ENCODE measurements at regions not wholly inside any gene's neighbourhood (a gene's known extent, or its start where the extent isn't known, plus 50 kb on each side); places are given as distances from the start of the nearest gene placed in this dataset.
"Not testable (repeated sequence)": the region's sequence is repeated elsewhere in the genome, so short reads cannot be mapped to it uniquely, and the experiment has no call there.

GRCh38 chr11:37505406-37505805 lies 907.4 kb upstream of the RAG2 start:
- FAIRE-seq = no peak
- no peak for DNase-seq (ENCODE audit: insufficient read length, low spot score)

DNA sequence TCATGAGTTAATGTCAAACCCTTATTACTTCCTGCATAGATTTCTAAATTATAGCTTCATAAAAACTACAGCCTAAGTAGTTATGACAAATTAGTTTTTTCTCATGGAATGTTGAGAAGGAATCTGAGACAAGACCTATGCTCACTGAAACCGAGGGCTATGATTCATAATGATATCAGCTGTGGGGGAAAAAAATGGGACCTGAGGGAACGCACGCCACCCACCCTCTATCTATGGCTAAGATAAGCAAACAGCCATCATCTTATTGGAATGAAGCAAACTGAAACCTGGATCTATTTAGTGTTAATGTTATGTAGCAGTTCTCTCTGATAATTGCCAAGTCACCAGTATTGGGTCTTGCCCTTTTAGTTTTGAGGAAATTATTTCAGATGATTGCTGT lies 906.9 kb upstream of the RAG2 start:
- FAIRE-seq = peak; percentile 62
- peak; percentile 45 for DNase-seq (ENCODE audit: insufficient read length, low spot score)

GRCh38 chr11:37504060-37504611 lies 906.1 kb upstream of the RAG2 start:
- FAIRE-seq (peak; percentile 93), DNase-seq (ENCODE audit: insufficient read length, low spot score) (peak; percentile 48)

DNA sequence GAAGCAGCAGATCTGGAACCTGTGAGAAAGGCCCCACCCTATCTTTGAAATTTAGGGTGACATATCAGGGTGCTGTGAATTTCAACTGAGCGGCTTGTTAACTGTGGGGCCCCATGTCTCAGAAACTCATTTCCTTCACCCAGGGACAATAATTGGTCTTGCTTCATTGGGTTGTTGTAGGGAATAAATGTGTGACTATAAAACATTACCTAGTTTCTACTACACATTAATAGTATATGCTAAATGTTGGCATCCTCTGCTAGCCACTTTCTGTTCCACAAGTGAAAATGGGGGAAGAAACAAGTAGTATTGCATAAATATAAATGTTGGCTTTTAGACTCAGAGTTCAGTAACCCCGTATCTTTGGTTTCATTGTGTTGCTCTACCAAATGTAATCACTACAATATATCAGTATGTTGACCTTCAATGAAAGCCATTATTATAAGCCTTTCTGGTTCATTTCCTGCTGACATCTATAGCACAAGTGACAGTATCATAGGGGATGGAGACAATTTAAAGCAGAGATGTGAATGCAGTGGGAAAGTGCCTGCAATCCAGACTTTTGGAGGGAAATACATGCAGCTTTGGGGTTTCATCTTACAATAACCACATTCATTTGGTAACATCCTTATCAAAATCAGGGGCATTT lies 905.5 kb upstream of the RAG2 start:
- FAIRE-seq = no peak
- DNase-seq (ENCODE audit: insufficient read length, low spot score) = no peak

- FAIRE-seq = no peak
- DNase-seq (ENCODE audit: insufficient read length, low spot score) = no peak
These were observed 904.2 kb upstream of the RAG2 start for GRCh38 chr11:37502202-37502601.

DNA sequence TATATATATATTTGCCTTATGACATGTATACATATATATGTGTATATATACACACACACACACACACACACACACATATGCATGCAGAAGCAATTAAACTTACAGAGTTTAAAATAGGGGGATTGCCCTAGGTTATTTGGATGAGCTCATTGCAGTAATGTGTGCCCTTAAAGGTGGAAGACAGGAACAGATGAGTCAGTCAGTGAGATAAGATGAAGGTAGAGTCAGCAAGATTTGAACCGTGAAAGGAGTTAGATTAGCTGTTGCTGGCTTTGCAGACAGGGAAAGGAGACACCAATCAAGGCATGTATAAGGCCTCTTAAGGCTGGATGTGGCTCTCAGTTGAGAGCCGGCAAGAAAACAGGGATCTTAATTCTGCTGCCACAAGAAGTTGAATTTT lies 902.4 kb upstream of the RAG2 start:
- DNase-seq (ENCODE audit: insufficient read length, low spot score) (no peak), FAIRE-seq (peak; percentile 9)

GRCh38 chr11:37497326-37497725 lies 899.3 kb upstream of the RAG2 start:
- DNase-seq (ENCODE audit: insufficient read length, low spot score) = no peak
- no peak for FAIRE-seq

DNA sequence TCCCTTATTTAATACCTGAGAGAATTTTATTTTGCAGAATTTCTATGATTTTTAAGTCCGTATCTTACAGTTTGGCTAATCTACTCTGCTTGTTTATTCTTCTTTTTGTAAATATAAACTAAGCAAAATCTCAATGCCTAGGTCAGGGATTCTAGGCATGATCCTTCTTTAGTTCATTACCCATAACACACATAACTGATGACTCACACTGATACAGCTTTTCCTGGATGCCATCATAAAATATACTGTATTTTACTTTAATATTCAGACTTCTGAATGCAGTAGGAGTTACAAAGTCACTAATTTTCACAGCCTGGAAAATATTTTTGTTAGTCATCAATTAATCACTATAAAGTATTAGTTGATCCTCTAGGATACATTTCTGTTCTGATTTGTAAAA lies 898.2 kb upstream of the RAG2 start:
- FAIRE-seq (no peak), DNase-seq (ENCODE audit: insufficient read length, low spot score) (no peak)

DNA sequence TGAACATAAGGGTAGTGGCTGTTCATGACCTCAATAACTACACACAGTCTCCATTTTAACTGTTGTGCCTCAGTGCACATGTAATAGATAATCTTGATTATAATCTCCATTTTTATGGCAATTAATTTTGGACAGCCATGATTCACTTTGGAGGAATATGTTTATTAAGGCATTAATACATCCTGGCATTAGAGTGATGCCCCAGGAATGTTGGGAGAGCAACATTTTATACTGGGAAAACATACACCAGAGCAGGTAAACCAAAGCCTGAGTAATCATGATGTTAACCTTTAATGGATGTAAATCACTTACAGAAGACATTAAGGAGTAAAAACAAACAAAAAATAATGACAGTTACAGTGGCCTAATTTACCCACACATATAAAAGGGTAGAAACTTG lies 886.3 kb upstream of the RAG2 start:
- FAIRE-seq (no peak), DNase-seq (ENCODE audit: insufficient read length, low spot score) (no peak)

DNA sequence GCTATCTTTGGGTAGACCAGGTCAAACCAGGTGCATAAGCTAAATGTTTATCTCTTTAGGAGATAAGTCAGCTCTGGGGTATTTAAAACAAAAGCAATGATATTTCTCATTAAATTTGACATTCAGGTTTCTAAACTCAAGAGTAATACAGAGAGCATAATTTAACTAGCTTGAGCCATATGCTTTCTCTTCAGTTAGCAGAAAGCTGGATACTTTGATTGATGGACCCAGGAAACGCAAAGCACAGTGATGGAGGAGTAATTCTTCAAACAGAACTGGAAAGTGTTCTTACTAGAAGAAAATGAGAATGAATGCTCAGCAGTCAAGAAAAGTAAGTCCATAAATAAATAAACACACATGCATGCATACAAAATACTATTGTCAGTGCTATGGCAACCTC lies 885.7 kb upstream of the RAG2 start:
- FAIRE-seq (no peak), DNase-seq (ENCODE audit: insufficient read length, low spot score) (no peak)

GRCh38 chr11:37474889-37475288 lies 876.9 kb upstream of the RAG2 start:
- DNase-seq (ENCODE audit: insufficient read length, low spot score) (no peak), FAIRE-seq (no peak)

- no peak for FAIRE-seq
- DNase-seq (ENCODE audit: insufficient read length, low spot score) = no peak
These were observed 870.3 kb upstream of the RAG2 start for GRCh38 chr11:37468344-37468743.

DNA sequence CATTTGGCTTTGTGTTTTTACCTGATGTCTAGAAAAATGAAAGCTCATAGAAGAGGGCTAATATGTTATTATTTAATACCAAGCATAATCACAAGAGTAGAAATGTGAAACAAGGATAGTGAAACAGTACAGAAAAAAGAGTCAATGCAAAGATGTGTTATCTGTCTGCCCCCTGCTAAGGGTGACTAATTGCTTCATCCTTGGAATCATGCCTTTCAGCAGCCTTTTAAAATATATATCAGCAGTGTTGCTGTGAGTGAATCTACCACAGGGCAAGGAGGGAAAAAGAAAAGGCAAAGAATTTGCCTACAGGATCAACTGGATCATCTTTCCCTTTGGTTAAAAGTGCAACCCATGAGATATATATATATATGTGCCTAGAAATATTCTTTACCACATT lies 867.2 kb upstream of the RAG2 start:
- DNase-seq (ENCODE audit: insufficient read length, low spot score) (no peak), FAIRE-seq (no peak)

GRCh38 chr11:37459456-37459855 lies 861.4 kb upstream of the RAG2 start:
- no peak for FAIRE-seq
- peak; percentile 10 for DNase-seq (ENCODE audit: insufficient read length, low spot score)

- DNase-seq (ENCODE audit: insufficient read length, low spot score) (no peak), FAIRE-seq (no peak)
These were observed 858.7 kb upstream of the RAG2 start for GRCh38 chr11:37456746-37457145.

- DNase-seq (ENCODE audit: insufficient read length, low spot score) (no peak), FAIRE-seq (no peak)
These were observed 853.9 kb upstream of the RAG2 start for GRCh38 chr11:37451903-37452302.

- FAIRE-seq (no peak), DNase-seq (ENCODE audit: insufficient read length, low spot score) (no peak)
These were observed 852.6 kb upstream of the RAG2 start for GRCh38 chr11:37450613-37451012.

DNA sequence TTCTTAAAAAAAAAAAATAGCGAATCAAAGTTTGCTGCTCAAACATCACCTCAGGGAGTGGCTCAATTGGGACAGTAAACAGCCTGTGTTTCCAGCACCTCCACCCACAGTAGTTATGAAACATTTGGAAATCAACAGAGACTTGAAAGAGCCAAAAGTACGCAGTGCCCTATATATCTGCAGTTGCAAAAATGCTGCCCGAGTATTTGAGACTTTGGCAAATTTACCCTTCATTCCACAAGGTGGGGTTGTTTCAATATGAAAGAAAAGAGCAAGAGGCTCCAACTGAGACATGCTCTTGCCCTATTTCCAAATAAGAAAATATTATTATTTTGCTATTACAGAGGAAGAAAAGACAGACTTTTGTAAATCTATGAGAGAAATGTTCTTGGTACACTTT lies 851.1 kb upstream of the RAG2 start:
- FAIRE-seq (no peak), DNase-seq (ENCODE audit: insufficient read length, low spot score) (peak; percentile 9)

DNA sequence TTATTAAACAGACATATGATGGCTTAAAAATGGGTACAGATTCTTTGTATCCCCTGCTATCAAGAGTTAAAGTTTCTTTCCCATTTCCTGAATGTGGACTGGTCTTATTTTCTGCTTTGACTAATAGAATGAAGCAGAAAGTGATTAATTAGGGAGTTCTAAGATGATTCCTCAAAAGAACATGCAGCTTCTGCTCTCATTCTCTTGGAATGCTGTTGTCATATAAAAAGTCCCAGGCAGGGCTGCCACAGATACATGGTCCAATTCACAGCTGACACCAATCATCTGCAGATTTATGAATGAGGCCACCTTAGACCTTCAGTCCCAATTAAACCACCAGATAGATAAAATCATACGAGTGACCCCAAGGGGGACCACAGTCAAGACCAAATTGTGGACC lies 844.5 kb upstream of the RAG2 start:
- DNase-seq (ENCODE audit: insufficient read length, low spot score) (no peak), FAIRE-seq (no peak)

- DNase-seq (ENCODE audit: insufficient read length, low spot score); FAIRE-seq: not testable (repeated sequence)
These were observed 833.7 kb upstream of the RAG2 start for GRCh38 chr11:37431633-37432230.

GRCh38 chr11:37430966-37431632 lies 833.1 kb upstream of the RAG2 start:
- not testable (repeated sequence) for FAIRE-seq; DNase-seq (ENCODE audit: insufficient read length, low spot score)

DNA sequence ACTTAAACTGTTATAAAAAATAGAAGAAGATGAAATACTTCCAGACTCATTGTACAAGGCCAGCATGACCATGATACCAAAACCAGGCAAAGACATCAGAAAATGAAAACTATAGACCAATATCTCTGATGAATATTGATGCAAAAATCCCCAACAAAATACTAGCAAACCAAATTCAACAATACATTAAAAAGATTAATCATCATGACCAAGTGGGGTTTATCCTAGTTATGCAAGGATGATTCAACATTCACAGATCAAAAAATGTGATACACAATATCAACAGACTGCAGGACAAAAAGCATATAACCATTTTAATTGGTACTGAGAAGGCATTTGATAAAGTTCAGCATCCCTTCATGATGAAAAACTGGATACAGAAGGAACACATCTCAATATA lies 824.5 kb upstream of the RAG2 start:
- no peak for FAIRE-seq

More for the DNA sequence above, 824.5 kb upstream of the RAG2 start:
- no peak for DNase-seq (ENCODE audit: insufficient read length, low spot score)
